Stimulated activated naive CD8-positive, alpha-beta T cell treated with anti-CD3 and anti-CD28 coated beads, Interleukin-15, Interleukin-2, amounts not matched to agents 100 ng/mL and 50 ng/mL, for 24 hours (primary cell): ENCODE measurements at regions not wholly inside any gene's neighbourhood (a gene's known extent, or its start where the extent isn't known, plus 50 kb on each side); places are given as distances from the start of the nearest gene placed in this dataset.
"Not testable (repeated sequence)": the region's sequence is repeated elsewhere in the genome, so short reads cannot be mapped to it uniquely, and the experiment has no call there.

ENCODE experiments used
- H3K27ac Mint-ChIP-seq: one replicate; pipeline ENCODE4 v1.8.0; 2021; ENCODE audit warnings: mild to moderate bottlenecking, mixed read lengths
- H3K27me3 Mint-ChIP-seq: one replicate; pipeline ENCODE4 v1.8.0; 2021; ENCODE audit warnings: mixed read lengths
- H3K36me3 Mint-ChIP-seq: one replicate; pipeline ENCODE4 v1.8.0; 2021; ENCODE audit warnings: low read depth, mixed read lengths
- H3K4me1 Mint-ChIP-seq: one replicate; pipeline ENCODE4 v1.8.0; 2021; ENCODE audit warnings: low read depth, mixed read lengths
- H3K4me3 Mint-ChIP-seq: one replicate; pipeline ENCODE4 v1.8.0; 2021; ENCODE audit warnings: mild to moderate bottlenecking, mixed read lengths
- H3K9me3 Mint-ChIP-seq: one replicate; pipeline ENCODE4 v1.8.0; 2021; ENCODE audit warnings: mixed read lengths

GRCh38 chr10:4181621-4182049, 396.6 kb upstream of the KLF6 start:
- Mint-ChIP-seq H3K9me3 (no peaks in the 10 kb centered on the region), H3K4me1 (peaks cover 12% of the 10 kb centered on the region), H3K27me3 (no peaks in the 10 kb centered on the region), H3K4me3 (no peak overlapping the region), H3K27ac (no peak overlapping the region), H3K36me3 (no peaks in the 10 kb centered on the region)

GRCh38 chr10:4181081-4181480, 396.1 kb upstream of the KLF6 start:
- no peaks in the 10 kb centered on the region for H3K36me3 Mint-ChIP-seq
- peaks cover 14% of the 10 kb centered on the region for H3K4me1 Mint-ChIP-seq
- no peak overlapping the region for H3K27ac Mint-ChIP-seq
- H3K9me3 Mint-ChIP-seq = no peaks in the 10 kb centered on the region
- no peak overlapping the region for H3K4me3 Mint-ChIP-seq
- no peaks in the 10 kb centered on the region for H3K27me3 Mint-ChIP-seq

- no peaks in the 10 kb centered on the region for H3K36me3 Mint-ChIP-seq
- H3K4me1 Mint-ChIP-seq = peaks cover 16% of the 10 kb centered on the region
- H3K27me3 Mint-ChIP-seq = no peaks in the 10 kb centered on the region
- H3K27ac Mint-ChIP-seq = no peak overlapping the region
- no peak overlapping the region for H3K4me3 Mint-ChIP-seq
- H3K9me3 Mint-ChIP-seq = peaks cover 5% of the 10 kb centered on the region
Observed at GRCh38 chr10:4177791-4178190, 392.8 kb upstream of the KLF6 start.

- H3K27me3 Mint-ChIP-seq = no peaks in the 10 kb centered on the region
- peaks cover 7% of the 10 kb centered on the region for H3K9me3 Mint-ChIP-seq
- H3K4me1 Mint-ChIP-seq = peaks cover 11% of the 10 kb centered on the region
- no peak overlapping the region for H3K4me3 Mint-ChIP-seq
- H3K27ac Mint-ChIP-seq = no peak overlapping the region
- no peaks in the 10 kb centered on the region for H3K36me3 Mint-ChIP-seq
Observed at GRCh38 chr10:4176500-4177281, 391.7 kb upstream of the KLF6 start.

- Mint-ChIP-seq H3K4me1 (peaks cover 3% of the 10 kb centered on the region), H3K36me3 (no peaks in the 10 kb centered on the region), H3K27ac (no peak overlapping the region), H3K4me3 (no peak overlapping the region), H3K9me3 (peaks cover 7% of the 10 kb centered on the region), H3K27me3 (no peaks in the 10 kb centered on the region)
Observed at GRCh38 chr10:4174197-4174596, 389.2 kb upstream of the KLF6 start.

- H3K9me3 Mint-ChIP-seq = peaks cover 7% of the 10 kb centered on the region
- no peaks in the 10 kb centered on the region for H3K36me3 Mint-ChIP-seq
- no peaks in the 10 kb centered on the region for H3K4me1 Mint-ChIP-seq
- no peak overlapping the region for H3K27ac Mint-ChIP-seq
- H3K4me3 Mint-ChIP-seq = no peak overlapping the region
- no peaks in the 10 kb centered on the region for H3K27me3 Mint-ChIP-seq
Observed at GRCh38 chr10:4170633-4171314, 385.8 kb upstream of the KLF6 start.

GRCh38 chr10:4170181-4170580, 385.2 kb upstream of the KLF6 start:
- Mint-ChIP-seq H3K36me3 (no peaks in the 10 kb centered on the region), H3K4me3 (no peak overlapping the region), H3K4me1 (no peaks in the 10 kb centered on the region), H3K27ac (no peak overlapping the region), H3K9me3 (peaks cover 7% of the 10 kb centered on the region), H3K27me3 (no peaks in the 10 kb centered on the region)

- Mint-ChIP-seq H3K27ac (no peak overlapping the region), H3K27me3 (no peaks in the 10 kb centered on the region), H3K9me3 (peaks cover 7% of the 10 kb centered on the region), H3K36me3 (no peaks in the 10 kb centered on the region), H3K4me1 (no peaks in the 10 kb centered on the region), H3K4me3 (no peak overlapping the region)
Observed at GRCh38 chr10:4169448-4169847, 384.4 kb upstream of the KLF6 start.

GRCh38 chr10:4167216-4167615, 382.2 kb upstream of the KLF6 start:
- Mint-ChIP-seq H3K4me3 (no peak overlapping the region), H3K27me3 (no peaks in the 10 kb centered on the region), H3K4me1 (no peaks in the 10 kb centered on the region), H3K36me3 (no peaks in the 10 kb centered on the region), H3K27ac (no peak overlapping the region), H3K9me3 (no peaks in the 10 kb centered on the region)

GRCh38 chr10:4162571-4163286, 377.7 kb upstream of the KLF6 start:
- no peak overlapping the region for H3K4me3 Mint-ChIP-seq
- no peaks in the 10 kb centered on the region for H3K4me1 Mint-ChIP-seq
- no peak overlapping the region for H3K27ac Mint-ChIP-seq
- H3K36me3 Mint-ChIP-seq = no peaks in the 10 kb centered on the region
- no peaks in the 10 kb centered on the region for H3K9me3 Mint-ChIP-seq
- H3K27me3 Mint-ChIP-seq = no peaks in the 10 kb centered on the region

GRCh38 chr10:4159173-4159572, 374.2 kb upstream of the KLF6 start:
- H3K4me3 Mint-ChIP-seq = no peak overlapping the region
- H3K36me3 Mint-ChIP-seq = no peaks in the 10 kb centered on the region
- no peaks in the 10 kb centered on the region for H3K9me3 Mint-ChIP-seq
- peaks cover 7% of the 10 kb centered on the region for H3K4me1 Mint-ChIP-seq
- H3K27ac Mint-ChIP-seq = no peak overlapping the region
- H3K27me3 Mint-ChIP-seq = no peaks in the 10 kb centered on the region

GRCh38 chr10:4154191-4154715, 369.2 kb upstream of the KLF6 start:
- no peak overlapping the region for H3K27ac Mint-ChIP-seq
- no peaks in the 10 kb centered on the region for H3K36me3 Mint-ChIP-seq
- peaks cover 10% of the 10 kb centered on the region for H3K4me1 Mint-ChIP-seq
- H3K4me3 Mint-ChIP-seq = no peak overlapping the region
- no peaks in the 10 kb centered on the region for H3K27me3 Mint-ChIP-seq
- H3K9me3 Mint-ChIP-seq = no peaks in the 10 kb centered on the region

GRCh38 chr10:4151466-4151865, 366.5 kb upstream of the KLF6 start:
- H3K4me3 Mint-ChIP-seq = no peak overlapping the region
- H3K27ac Mint-ChIP-seq = no peak overlapping the region
- no peaks in the 10 kb centered on the region for H3K27me3 Mint-ChIP-seq
- peaks cover 10% of the 10 kb centered on the region for H3K4me1 Mint-ChIP-seq
- no peaks in the 10 kb centered on the region for H3K9me3 Mint-ChIP-seq
- H3K36me3 Mint-ChIP-seq = no peaks in the 10 kb centered on the region

- peaks cover 10% of the 10 kb centered on the region for H3K4me1 Mint-ChIP-seq
- H3K9me3 Mint-ChIP-seq = peaks cover 5% of the 10 kb centered on the region
- H3K27ac Mint-ChIP-seq = no peak overlapping the region
- no peaks in the 10 kb centered on the region for H3K36me3 Mint-ChIP-seq
- H3K4me3 Mint-ChIP-seq = no peak overlapping the region
- no peaks in the 10 kb centered on the region for H3K27me3 Mint-ChIP-seq
Observed at GRCh38 chr10:4150676-4151075, 365.7 kb upstream of the KLF6 start.

GRCh38 chr10:4149460-4149859, 364.5 kb upstream of the KLF6 start:
- H3K9me3 Mint-ChIP-seq, H3K27me3 Mint-ChIP-seq, H3K4me3 Mint-ChIP-seq, H3K27ac Mint-ChIP-seq, H3K36me3 Mint-ChIP-seq, H3K4me1 Mint-ChIP-seq: not testable (repeated sequence)
